HG03159 (cell line): ENCODE measurements at regions not wholly inside any gene's neighbourhood (a gene's known extent, or its start where the extent isn't known, plus 50 kb on each side); places are given as distances from the start of the nearest gene placed in this dataset.

Experiments
- ATAC-seq: cut with Tn5 transposase; IDR thresholded peaks from one replicate; pipeline ENCODE4 v1.9.1; 2021; ENCODE audit warnings: mild to moderate bottlenecking, moderate library complexity; ENCODE audit not compliant: unreplicated experiment

- no peak for ATAC-seq
Measured at GRCh38 chr6:117165911-117166499, 99.4 kb upstream of the VGLL2 start.

DNA sequence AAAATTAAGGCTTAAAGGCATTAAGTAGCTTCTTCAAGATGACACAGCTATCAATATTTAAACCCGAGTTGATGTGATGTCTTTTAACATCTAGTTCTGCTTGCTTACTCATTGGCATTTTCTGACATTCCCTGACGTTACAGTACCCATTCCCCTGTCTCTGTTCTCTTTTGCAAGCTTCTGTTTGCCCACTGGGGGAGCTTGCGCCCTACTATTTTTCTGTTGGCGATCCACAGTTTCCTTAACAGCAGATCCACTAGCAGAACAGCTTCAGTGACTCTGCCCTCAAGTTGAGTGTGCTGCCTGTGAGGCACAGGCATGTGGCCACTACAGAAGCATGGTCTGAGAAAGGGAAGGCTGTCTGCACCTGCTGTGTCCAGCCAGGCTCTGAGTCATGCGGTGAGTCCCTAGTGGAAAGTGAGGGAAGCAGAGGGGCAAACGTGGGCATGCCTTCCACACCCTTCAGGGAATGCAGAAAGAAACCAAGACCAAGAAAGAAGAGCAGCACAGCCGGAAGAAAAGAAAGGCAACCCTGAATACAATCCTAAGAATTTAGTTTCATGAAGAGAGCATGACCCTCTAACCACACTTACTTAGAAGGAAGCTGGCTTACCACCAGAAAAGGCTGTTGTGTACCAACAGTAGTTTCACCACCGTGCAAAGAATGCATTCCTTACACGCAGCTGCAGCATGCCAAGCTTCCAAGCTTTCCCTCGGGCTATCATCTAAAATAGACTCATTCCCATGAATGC lies 97.7 kb upstream of the VGLL2 start:
- ATAC-seq = no peak

DNA sequence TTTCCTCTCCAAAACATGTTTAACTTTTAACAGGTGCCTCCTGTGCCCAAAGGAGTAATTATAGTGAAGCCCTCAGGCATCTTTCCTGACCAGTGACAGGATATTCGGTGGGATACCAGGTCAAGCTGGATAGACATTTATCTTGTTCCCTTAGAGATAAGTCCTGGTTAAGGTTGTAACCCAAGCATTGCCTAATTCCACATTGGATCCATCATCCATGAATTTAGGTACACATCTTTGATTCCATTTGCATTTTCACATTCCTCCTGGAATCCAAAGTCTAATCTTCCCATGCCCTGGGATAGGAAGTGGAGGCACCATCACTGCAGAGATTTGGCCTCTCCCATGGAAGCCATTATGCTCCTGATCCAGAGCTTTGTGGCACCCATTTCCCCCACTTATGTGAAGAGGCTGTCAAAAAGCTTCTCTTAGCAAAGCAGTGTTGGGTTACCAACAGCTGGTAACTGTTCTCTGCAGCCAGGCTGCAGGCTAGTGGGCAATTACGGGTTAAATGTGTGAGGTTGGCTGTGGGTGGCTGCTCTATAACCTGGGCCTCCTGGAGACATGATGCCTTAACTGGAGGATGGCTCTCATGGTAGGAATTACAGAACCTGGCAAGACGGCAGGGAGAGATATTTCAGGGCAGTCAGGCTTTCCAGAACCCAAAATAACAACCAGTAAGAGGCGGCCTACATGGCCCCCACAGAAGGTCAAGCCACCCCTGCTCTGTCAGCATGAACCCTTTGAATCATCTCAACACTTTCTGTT lies 96.9 kb upstream of the VGLL2 start:
- ATAC-seq = no peak

- no peak for ATAC-seq
Measured at GRCh38 chr6:117169064-117169665, 96.2 kb upstream of the VGLL2 start.

GRCh38 chr6:117169781-117170281 lies 95.5 kb upstream of the VGLL2 start:
- ATAC-seq = no peak

DNA sequence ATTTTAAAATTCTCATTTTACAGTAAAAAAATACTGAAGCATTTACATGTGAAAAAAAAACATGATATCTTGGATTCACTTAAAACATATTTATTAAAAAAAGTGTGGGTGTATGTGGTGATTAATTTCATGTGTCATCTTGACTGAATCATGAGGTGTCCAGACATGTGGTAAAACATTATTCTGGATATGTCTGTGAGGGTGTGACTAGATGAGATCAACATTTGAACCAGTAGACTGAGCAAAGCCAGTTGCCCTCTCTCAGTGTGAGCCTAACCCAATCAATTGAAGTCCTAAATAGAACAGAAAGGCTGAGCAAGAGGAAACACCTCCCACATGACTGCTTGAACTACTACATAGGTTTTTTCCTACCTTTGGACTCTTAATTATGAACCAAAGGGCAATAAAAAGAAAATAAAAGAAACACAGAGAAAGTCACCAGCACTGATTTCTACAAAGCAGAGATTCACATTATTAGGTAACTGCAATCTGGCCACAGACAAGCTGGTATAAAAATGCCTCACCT lies 90.5 kb upstream of the VGLL2 start:
- ATAC-seq = no peak

- ATAC-seq = no peak
Measured at GRCh38 chr6:117188627-117189201, 76.6 kb upstream of the VGLL2 start.

DNA sequence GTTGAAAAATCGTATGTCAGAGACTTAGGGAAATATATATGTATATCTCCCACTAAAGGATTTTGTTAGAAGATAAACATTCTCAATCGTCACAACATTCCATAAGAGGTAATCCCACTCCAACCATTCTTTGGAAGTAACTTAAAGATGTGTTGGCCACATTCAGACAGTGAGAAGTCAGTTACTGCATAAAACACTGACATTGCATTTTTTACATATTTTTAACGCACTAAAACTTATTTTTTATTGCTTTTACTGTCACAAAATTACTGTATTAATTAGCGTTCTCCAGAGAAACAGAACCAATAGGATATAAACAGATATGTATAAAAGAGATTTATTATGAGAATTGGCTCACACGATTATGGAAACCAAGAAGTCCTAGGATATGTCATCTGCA lies 74.3 kb upstream of the VGLL2 start:
- no peak for ATAC-seq

DNA sequence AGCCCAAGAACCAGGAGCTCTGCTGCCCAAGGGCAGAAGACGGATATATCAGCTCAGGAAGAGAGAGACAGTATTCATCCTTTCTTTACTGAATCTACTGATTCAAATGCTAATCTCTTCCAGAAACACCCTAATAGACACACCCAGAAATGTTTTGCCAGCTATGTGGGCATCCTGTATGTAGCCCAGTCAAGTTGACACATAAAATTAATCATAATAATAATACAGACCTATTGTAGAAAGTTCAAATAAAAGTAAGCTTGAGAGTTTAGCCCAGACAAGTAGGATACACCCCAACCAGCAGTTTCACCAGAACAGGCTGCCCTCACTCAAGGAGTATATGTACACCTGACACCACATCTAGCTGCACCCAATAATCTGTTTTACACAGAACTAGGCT lies 73.9 kb upstream of the VGLL2 start:
- no peak for ATAC-seq

DNA sequence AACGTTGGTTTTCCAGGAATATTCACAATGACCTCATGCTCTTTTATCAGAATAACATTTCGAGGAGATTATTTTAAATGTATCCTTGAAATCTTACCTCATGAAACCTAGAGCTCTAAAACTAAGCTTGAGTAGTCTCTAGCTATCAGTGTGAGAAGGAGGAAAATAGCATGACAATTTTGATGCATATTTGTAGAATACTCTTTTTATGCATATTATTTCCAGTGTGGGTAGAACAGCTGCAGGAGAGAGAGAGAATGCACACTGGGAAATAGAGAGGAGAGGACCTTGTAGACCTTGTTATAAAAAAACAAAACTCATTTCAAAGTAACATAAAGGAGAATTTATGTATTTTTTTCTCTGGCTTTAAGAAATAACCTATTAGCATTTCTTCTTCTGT lies 71.1 kb upstream of the VGLL2 start:
- ATAC-seq = no peak

DNA sequence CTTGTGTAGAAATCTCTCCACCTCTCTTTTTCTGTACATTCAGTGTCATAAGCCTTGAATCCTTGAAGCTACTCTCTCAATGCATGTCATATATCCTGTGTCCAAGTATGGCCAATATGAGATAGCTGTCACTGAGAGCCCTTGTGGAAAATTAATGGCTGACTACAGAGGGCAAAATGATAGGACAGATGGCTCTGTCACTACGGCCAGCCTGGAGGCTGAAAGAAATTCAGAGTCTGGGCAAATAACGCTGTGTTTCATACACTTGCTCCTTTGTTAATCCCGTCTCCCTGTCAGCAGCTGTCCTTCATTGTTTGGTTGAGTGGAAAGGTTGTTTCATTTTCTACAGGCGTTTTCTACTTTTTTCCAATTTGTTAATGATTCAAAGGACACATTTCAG lies 70.4 kb upstream of the VGLL2 start:
- ATAC-seq = no peak

DNA sequence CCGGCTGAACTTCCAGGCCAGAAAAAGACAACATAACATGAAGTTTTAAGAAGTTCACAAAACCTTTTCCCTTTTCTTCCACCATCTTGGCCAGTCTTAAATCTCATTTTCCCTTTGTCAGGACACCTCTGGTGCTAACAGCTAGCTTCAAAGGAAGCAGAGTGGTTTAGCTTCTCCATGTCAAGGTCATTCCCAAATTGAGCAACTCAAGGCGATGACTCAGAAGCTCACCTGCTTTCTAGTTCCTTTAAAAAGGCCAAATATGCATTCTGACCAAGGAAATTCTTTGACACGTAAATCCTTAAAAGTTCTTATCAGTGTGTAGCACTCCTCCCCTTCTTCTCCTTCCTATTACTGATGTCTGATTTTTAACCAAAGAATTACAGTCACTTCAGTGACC lies 69.6 kb upstream of the VGLL2 start:
- no peak for ATAC-seq

GRCh38 chr6:117200067-117200466 lies 65.3 kb upstream of the VGLL2 start:
- ATAC-seq = no peak

- no peak for ATAC-seq
Measured at GRCh38 chr6:117204903-117205302, 60.5 kb upstream of the VGLL2 start.

DNA sequence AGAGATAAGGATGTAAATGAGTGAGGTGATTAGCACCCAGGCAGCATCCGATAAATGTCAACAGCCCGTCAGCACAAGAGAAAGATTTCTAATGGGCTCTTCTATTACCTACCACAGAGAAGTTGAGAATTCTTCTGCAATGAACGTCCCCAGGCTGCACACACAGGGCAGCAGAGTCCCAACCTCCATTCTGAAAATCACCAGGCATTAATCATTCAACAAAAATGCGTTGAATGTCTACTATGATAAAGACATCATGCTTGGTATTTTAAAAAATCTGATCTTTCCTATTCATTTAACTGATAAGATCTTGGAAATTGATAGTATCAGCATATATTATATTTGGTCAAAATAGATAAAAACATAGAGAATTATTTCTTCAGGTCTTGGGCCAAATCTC lies 59.5 kb upstream of the VGLL2 start:
- ATAC-seq = no peak

GRCh38 chr6:117206522-117206921 lies 58.8 kb upstream of the VGLL2 start:
- ATAC-seq = no peak

GRCh38 chr6:117206944-117207687 lies 58.2 kb upstream of the VGLL2 start:
- no peak for ATAC-seq

GRCh38 chr6:117210279-117210678 lies 55.1 kb upstream of the VGLL2 start:
- ATAC-seq = no peak

- no peak for ATAC-seq
Measured at GRCh38 chr6:117215353-117216090, 49.8 kb upstream of the VGLL2 start.
